GM12875 (cell line): ENCODE measurements at regions not wholly inside any gene's neighbourhood (a gene's known extent, or its start where the extent isn't known, plus 50 kb on each side); places are given as distances from the start of the nearest gene placed in this dataset.

Experiments used
- H3K4me3 ChIP-seq: one replicate; pipeline ENCODE4 v1.5.1; 2011; ENCODE audit warnings: low read depth, low read length, control low read depth
- CTCF ChIP-seq: IDR thresholded peaks from 2 replicates; pipeline ENCODE4 v1.5.1; 2011; ENCODE audit warnings: low read depth, mild to moderate bottlenecking, control low read depth, inconsistent platforms, low read length, moderate library complexity, borderline replicate concordance; ENCODE audit not compliant: insufficient read depth

- H3K4me3 ChIP-seq = no peak overlapping the region
- TF ChIP-seq CTCF = no peak
Measured at GRCh38 chr5:111003623-111004022, 67.9 kb upstream of the TSLP start.

GRCh38 chr5:111004291-111004690 is 67.2 kb upstream of the TSLP start:
- TF ChIP-seq CTCF = no peak
- no peak overlapping the region for H3K4me3 ChIP-seq

DNA sequence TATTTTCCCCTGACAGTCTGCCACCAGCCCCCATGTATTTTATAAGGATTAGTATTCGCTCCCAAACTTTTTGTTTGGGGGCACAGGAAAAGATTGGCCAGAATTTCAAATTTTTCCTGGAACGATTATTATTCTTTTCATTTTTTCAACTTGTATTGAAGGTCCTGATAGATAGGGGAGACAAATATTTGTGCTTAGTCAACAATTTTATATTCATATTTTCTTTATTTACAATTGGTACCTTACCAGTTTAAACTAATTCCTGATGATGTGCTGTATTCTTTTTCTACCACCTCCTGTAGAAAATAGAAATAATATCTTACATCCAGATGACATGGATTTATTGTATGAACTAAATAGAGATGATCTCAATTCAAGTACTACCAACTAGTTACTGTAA is 60.7 kb upstream of the TSLP start:
- no peak overlapping the region for H3K4me3 ChIP-seq
- TF ChIP-seq CTCF = no peak

- H3K4me3 ChIP-seq = no peak overlapping the region
- TF ChIP-seq CTCF = no peak
Measured at GRCh38 chr5:111013011-111013410, 58.5 kb upstream of the TSLP start.

GRCh38 chr5:111016801-111017200 is 54.7 kb upstream of the TSLP start:
- TF ChIP-seq CTCF = no peak
- H3K4me3 ChIP-seq = no peak overlapping the region

GRCh38 chr5:111017731-111018130 is 53.8 kb upstream of the TSLP start:
- TF ChIP-seq CTCF = no peak
- H3K4me3 ChIP-seq = no peak overlapping the region
